ENCODE measurements at regions not wholly inside any gene's neighbourhood (a gene's known extent, or its start where the extent isn't known, plus 50 kb on each side); places are given as distances from the start of the nearest gene placed in this dataset.

DNA sequence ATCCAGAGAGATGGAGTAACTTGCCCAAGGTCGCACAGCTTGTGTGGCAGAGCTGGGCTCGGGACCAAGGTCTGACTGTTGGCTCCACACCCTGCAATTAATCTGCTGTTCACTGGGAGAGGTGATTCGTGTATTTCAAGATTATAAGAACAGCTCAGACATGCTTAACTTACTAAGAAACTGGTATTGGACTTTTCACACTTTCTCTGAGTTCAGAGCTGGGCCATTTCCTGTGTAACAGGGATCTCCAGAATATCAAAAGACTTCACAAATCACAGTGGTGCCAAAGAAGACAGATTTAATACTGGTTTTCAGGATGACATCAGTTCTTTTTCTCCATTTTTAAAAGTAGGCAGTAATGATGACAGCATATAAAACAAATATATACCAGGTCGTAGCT, 156.8 kb upstream of the UBE2E1 start:
- Histone ChIP-seq H3K4me2 (ENCODE audit: control insufficient read depth, extremely low read depth, insufficient read depth, low read depth, low read length) (no peak overlapping the region), H3K27ac (ENCODE audit: control insufficient read depth, insufficient read depth, low read length) (no peak overlapping the region)
- no peak for FAIRE-seq

DNA sequence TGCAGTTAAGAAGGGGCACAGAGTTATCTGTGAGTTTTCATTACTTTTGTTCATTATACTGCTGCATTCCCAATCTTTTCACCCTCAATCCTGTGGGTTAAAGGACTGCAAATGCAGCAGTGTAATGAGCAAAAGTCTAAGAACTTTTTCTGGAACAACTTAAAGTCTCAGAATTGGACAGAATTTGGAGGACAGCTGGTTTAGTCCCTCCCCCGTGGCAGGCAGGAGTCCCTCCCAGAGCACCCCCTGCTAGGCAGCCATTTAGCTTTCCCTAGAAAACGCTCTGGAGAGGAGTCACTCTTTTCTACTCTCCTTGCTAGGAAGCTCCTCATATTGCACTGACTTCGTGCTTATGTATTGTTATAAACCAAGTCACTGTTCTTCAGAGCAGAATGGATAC, 156.3 kb upstream of the UBE2E1 start:
- H3K27me3 ChIP-seq (ENCODE audit: control insufficient read depth, extremely low read depth, insufficient read depth, low read length) = no peaks in the 10 kb centered on the region
- no peaks in the 10 kb centered on the region for H3K9me1 ChIP-seq (ENCODE audit: control insufficient read depth, extremely low read depth, insufficient read depth, low read length)
- H3K9me3 ChIP-seq (ENCODE audit: control insufficient read depth, low read depth, low read length) = no peaks in the 10 kb centered on the region
- DNase-seq (ENCODE audit: low read depth, low spot score) (no peak), FAIRE-seq (no peak)
- TF ChIP-seq, protein P1, sequence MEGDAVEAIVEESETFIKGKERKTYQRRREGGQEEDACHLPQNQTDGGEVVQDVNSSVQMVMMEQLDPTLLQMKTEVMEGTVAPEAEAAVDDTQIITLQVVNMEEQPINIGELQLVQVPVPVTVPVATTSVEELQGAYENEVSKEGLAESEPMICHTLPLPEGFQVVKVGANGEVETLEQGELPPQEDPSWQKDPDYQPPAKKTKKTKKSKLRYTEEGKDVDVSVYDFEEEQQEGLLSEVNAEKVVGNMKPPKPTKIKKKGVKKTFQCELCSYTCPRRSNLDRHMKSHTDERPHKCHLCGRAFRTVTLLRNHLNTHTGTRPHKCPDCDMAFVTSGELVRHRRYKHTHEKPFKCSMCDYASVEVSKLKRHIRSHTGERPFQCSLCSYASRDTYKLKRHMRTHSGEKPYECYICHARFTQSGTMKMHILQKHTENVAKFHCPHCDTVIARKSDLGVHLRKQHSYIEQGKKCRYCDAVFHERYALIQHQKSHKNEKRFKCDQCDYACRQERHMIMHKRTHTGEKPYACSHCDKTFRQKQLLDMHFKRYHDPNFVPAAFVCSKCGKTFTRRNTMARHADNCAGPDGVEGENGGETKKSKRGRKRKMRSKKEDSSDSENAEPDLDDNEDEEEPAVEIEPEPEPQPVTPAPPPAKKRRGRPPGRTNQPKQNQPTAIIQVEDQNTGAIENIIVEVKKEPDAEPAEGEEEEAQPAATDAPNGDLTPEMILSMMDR (optimal IDR thresholded peaks at IDR 0.05 in 1 of 3, IDR thresholded peaks at IDR 0.05 in 1 of 3, conservative IDR thresholded peaks at IDR 0.05 in 1 of 3; ENCODE audit: extremely low read depth in 1 of 3, insufficient read depth in 2 of 3, low read length in 3 of 3) = no peak
- no peak for TF ChIP-seq EZH2 (IDR thresholded peaks at IDR 0.05; ENCODE audit: low read length)
- H4K20me1 ChIP-seq (ENCODE audit: control insufficient read depth, extremely low read depth, insufficient read depth, low read length) = no peaks in the 10 kb centered on the region
- no peak overlapping the region for H3K4me3 ChIP-seq (ENCODE audit: control insufficient read depth in 2 of 3, extremely low read depth in 1 of 3, insufficient read depth in 2 of 3, low read depth in 1 of 3, low read length in 3 of 3)
- no peak overlapping the region for H2AFZ ChIP-seq (ENCODE audit: control insufficient read depth, low read length)
- H3K9ac ChIP-seq (ENCODE audit: control insufficient read depth, extremely low read depth, insufficient read depth, low read length) = no peak overlapping the region
- no peak overlapping the region for H3K4me2 ChIP-seq (ENCODE audit: control insufficient read depth, extremely low read depth, insufficient read depth, low read depth, low read length)
- no peak overlapping the region for H3K27ac ChIP-seq (ENCODE audit: control insufficient read depth, insufficient read depth, low read length)
- dilution Hi-C loops (cut with MboI; ENCODE audit: extremely low pct_ligation_motif_present, low sequenced_read_pairs) = no loop called here
- H3K4me1 ChIP-seq (ENCODE audit: control insufficient read depth, extremely low read depth, insufficient read depth, low read length) = peaks cover 39% of the 10 kb centered on the region
- H3K36me3 ChIP-seq (ENCODE audit: control insufficient read depth in 2 of 2, extremely low read depth in 1 of 2, insufficient read depth in 2 of 2, low read length in 2 of 2) = no peaks in the 10 kb centered on the region
- H3K79me2 ChIP-seq (ENCODE audit: control insufficient read depth, insufficient read depth, low read length) = no peaks in the 10 kb centered on the region

More for the DNA sequence above, 156.8 kb upstream of the UBE2E1 start:
- Histone ChIP-seq H4K20me1 (ENCODE audit: control insufficient read depth, extremely low read depth, insufficient read depth, low read length) (no peaks in the 10 kb centered on the region), H2AFZ (ENCODE audit: control insufficient read depth, low read length) (no peak overlapping the region), H3K27me3 (ENCODE audit: control insufficient read depth, extremely low read depth, insufficient read depth, low read length) (no peaks in the 10 kb centered on the region), H3K36me3 (ENCODE audit: control insufficient read depth in 2 of 2, extremely low read depth in 1 of 2, insufficient read depth in 2 of 2, low read length in 2 of 2) (no peaks in the 10 kb centered on the region), H3K9ac (ENCODE audit: control insufficient read depth, extremely low read depth, insufficient read depth, low read length) (no peak overlapping the region), H3K9me1 (ENCODE audit: control insufficient read depth, extremely low read depth, insufficient read depth, low read length) (no peaks in the 10 kb centered on the region), H3K4me1 (ENCODE audit: control insufficient read depth, extremely low read depth, insufficient read depth, low read length) (peaks cover 39% of the 10 kb centered on the region), H3K4me3 (ENCODE audit: control insufficient read depth in 2 of 3, extremely low read depth in 1 of 3, insufficient read depth in 2 of 3, low read depth in 1 of 3, low read length in 3 of 3) (no peak overlapping the region), H3K9me3 (ENCODE audit: control insufficient read depth, low read depth, low read length) (no peaks in the 10 kb centered on the region), H3K79me2 (ENCODE audit: control insufficient read depth, insufficient read depth, low read length) (no peaks in the 10 kb centered on the region)
- dilution Hi-C loops (cut with MboI; ENCODE audit: extremely low pct_ligation_motif_present, low sequenced_read_pairs) = no loop called here
- TF ChIP-seq, protein P1 (optimal IDR thresholded peaks at IDR 0.05 in 1 of 3, IDR thresholded peaks at IDR 0.05 in 1 of 3, conservative IDR thresholded peaks at IDR 0.05 in 1 of 3; ENCODE audit: extremely low read depth in 1 of 3, insufficient read depth in 2 of 3, low read length in 3 of 3) = no peak
- no peak for TF ChIP-seq EZH2 (IDR thresholded peaks at IDR 0.05; ENCODE audit: low read length)
- no peak for DNase-seq (ENCODE audit: low read depth, low spot score)

Measured in keratinocyte (primary cell).